ENCODE measurements at regions not wholly inside any gene's neighbourhood (a gene's known extent, or its start where the extent isn't known, plus 50 kb on each side); places are given as distances from the start of the nearest gene placed in this dataset.
"Not testable (repeated sequence)": the region's sequence is repeated elsewhere in the genome, so short reads cannot be mapped to it uniquely, and the experiment has no call there.

DNA sequence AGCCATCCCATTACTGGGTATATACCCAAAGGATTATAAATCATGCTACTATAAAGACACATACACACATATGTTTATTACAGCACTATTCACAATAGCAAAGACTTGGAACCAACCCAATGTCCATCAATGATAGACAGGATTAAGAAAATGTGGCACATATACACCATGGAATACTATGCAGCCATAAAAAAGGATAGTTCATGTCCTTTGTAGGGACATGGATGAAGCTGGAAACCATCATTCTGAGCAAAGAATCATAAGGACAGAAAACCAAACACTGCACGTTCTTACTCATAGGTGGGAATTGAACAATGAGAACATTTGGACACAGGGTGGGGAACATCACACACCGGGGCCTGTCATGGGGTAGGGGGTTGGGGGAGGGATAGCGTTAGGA, 60.3 kb upstream of the NMU start:
- ATAC-seq; POLR2A ChIA-PET; H3K27me3 Mint-ChIP-seq (ENCODE audit: low read depth); H3K4me3 Mint-ChIP-seq; DNase-seq (ENCODE audit: low spot score); CTCF ChIA-PET; H3K4me1 Mint-ChIP-seq; H3K27ac Mint-ChIP-seq; H3K36me3 Mint-ChIP-seq: not testable (repeated sequence)
- H3K9me3 Mint-ChIP-seq = peaks cover 16% of the 10 kb centered on the region

DNA sequence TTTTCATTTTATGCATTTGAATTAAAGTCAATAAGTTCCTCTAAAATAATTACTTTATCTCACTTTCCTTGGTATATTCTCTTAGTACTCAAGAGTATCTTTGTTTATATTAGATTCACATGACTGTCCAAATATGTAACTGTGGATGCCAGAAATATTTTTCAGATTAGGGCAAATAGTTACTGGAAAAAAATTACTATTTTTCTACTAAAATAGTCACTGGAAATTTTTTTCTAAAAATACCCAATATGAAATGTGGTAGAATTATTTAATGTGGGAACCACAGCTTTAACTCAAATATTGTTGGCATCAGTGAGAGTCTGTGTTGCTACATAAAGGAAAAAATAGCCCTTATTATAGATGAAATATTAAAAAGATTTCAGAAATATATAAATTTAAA, 70.4 kb upstream of the NMU start:
- TF ChIP-seq NFYB (CRISPR knock-in tag; conservative IDR thresholded peaks at IDR 0.05; ENCODE audit: low read depth) = no peak
- TF ChIP-seq, protein P1, sequence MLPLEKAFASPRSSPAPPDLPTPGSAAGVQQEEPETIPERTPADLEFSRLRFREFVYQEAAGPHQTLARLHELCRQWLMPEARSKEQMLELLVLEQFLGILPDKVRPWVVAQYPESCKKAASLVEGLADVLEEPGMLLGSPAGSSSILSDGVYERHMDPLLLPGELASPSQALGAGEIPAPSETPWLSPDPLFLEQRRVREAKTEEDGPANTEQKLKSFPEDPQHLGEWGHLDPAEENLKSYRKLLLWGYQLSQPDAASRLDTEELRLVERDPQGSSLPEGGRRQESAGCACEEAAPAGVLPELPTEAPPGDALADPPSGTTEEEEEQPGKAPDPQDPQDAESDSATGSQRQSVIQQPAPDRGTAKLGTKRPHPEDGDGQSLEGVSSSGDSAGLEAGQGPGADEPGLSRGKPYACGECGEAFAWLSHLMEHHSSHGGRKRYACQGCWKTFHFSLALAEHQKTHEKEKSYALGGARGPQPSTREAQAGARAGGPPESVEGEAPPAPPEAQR (CRISPR knock-in tag; IDR thresholded peaks at IDR 0.05) = no peak
- TF ChIP-seq, protein P2, sequence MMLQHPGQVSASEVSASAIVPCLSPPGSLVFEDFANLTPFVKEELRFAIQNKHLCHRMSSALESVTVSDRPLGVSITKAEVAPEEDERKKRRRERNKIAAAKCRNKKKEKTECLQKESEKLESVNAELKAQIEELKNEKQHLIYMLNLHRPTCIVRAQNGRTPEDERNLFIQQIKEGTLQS (CRISPR knock-in tag; conservative IDR thresholded peaks at IDR 0.05) = no peak
- TF ChIP-seq, protein P3, sequence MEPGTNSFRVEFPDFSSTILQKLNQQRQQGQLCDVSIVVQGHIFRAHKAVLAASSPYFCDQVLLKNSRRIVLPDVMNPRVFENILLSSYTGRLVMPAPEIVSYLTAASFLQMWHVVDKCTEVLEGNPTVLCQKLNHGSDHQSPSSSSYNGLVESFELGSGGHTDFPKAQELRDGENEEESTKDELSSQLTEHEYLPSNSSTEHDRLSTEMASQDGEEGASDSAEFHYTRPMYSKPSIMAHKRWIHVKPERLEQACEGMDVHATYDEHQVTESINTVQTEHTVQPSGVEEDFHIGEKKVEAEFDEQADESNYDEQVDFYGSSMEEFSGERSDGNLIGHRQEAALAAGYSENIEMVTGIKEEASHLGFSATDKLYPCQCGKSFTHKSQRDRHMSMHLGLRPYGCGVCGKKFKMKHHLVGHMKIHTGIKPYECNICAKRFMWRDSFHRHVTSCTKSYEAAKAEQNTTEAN (CRISPR knock-in tag; IDR thresholded peaks at IDR 0.05) = no peak
- no peak for TF ChIP-seq FOXJ3 (CRISPR knock-in tag; IDR thresholded peaks at IDR 0.05; ENCODE audit: borderline replicate concordance)
- TF ChIP-seq, protein P4, sequence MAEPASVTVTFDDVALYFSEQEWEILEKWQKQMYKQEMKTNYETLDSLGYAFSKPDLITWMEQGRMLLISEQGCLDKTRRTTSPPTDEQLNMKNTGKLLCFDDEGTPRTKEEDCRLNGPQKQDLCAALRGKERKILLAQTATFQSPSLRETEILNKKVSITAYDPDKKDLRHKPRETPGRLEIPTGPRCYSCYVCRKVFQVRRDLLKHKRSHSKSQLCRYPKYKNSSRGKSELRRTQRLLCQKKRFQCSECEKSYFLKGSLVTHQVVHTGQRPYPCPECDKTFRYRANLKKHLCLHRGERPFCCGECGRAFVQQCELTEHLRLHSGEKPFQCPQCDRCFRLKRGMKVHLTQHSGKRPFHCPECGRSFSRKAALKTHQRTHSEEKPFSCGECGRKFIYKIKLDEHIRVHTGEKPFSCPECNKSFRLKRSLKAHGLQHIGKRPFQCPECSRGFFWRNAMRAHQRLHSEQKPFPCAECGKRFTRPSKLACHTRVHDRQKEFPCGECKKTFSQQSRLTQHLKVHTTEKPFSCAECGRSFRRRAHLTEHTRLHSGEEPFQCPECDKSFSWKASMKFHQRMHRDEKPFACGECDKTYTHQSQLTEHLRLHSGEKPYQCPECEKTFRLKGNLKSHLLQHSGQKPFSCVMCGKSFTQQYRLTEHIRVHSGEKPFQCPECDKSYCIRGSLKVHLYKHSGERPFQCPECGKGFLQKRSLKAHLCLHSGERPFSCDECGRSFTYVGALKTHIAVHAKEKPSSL (CRISPR knock-in tag; conservative IDR thresholded peaks at IDR 0.05) = no peak
- no peak for TF ChIP-seq MXD4 (CRISPR knock-in tag; IDR thresholded peaks at IDR 0.05; ENCODE audit: borderline replicate concordance)
- DNase-seq (ENCODE audit: low spot score) (no peak), ATAC-seq (no peak)
- no peaks in the 10 kb centered on the region; the same call in 1 of the 2 replicates for H3K4me1 Mint-ChIP-seq
- H3K9me3 Mint-ChIP-seq = peaks cover 22% of the 10 kb centered on the region
- CTCF ChIA-PET = no interaction called here
- POLR2A ChIA-PET = no interaction called here
- peaks cover 18% of the 10 kb centered on the region for H3K36me3 Mint-ChIP-seq
- H3K27me3 Mint-ChIP-seq (ENCODE audit: low read depth) = no peaks in the 10 kb centered on the region
- H3K4me3 Mint-ChIP-seq = no peak overlapping the region
- no peak overlapping the region for H3K27ac Mint-ChIP-seq

DNA sequence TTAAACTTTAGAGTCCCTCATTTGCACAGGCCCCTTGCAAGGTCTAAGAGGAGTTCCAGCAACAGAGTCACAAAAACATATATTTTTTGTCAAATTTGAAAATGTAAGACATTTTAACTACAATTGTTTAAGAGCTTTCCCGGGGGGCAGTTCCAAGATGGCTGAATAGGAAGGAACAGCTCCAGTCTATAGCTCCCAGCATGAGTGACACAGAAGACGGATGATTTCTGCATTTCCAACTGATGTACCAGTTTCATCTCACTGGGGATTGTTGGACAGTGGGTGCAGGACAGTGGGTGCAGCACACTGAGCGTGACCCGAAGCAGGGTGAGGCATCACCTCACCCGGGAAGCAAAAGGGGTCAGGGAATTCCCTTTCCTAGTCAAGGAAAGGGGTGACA, 71.4 kb upstream of the NMU start:
- peaks cover 18% of the 10 kb centered on the region for H3K36me3 Mint-ChIP-seq
- POLR2A ChIA-PET = no interaction called here
- ATAC-seq = no peak
- H3K4me3 Mint-ChIP-seq = no peak overlapping the region
- CTCF ChIA-PET = no interaction called here
- no peak for DNase-seq (ENCODE audit: low spot score)
- peaks cover 2% of the 10 kb centered on the region; the same call in 1 of the 2 replicates for H3K27me3 Mint-ChIP-seq (ENCODE audit: low read depth)
- no peaks in the 10 kb centered on the region; the same call in 1 of the 2 replicates for H3K4me1 Mint-ChIP-seq
- no peak overlapping the region for H3K27ac Mint-ChIP-seq
- H3K9me3 Mint-ChIP-seq = peaks cover 22% of the 10 kb centered on the region
- TF ChIP-seq, protein P5, sequence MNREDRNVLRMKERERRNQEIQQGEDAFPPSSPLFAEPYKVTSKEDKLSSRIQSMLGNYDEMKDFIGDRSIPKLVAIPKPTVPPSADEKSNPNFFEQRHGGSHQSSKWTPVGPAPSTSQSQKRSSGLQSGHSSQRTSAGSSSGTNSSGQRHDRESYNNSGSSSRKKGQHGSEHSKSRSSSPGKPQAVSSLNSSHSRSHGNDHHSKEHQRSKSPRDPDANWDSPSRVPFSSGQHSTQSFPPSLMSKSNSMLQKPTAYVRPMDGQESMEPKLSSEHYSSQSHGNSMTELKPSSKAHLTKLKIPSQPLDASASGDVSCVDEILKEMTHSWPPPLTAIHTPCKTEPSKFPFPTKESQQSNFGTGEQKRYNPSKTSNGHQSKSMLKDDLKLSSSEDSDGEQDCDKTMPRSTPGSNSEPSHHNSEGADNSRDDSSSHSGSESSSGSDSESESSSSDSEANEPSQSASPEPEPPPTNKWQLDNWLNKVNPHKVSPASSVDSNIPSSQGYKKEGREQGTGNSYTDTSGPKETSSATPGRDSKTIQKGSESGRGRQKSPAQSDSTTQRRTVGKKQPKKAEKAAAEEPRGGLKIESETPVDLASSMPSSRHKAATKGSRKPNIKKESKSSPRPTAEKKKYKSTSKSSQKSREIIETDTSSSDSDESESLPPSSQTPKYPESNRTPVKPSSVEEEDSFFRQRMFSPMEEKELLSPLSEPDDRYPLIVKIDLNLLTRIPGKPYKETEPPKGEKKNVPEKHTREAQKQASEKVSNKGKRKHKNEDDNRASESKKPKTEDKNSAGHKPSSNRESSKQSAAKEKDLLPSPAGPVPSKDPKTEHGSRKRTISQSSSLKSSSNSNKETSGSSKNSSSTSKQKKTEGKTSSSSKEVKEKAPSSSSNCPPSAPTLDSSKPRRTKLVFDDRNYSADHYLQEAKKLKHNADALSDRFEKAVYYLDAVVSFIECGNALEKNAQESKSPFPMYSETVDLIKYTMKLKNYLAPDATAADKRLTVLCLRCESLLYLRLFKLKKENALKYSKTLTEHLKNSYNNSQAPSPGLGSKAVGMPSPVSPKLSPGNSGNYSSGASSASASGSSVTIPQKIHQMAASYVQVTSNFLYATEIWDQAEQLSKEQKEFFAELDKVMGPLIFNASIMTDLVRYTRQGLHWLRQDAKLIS (CRISPR knock-in tag; IDR thresholded peaks at IDR 0.05; ENCODE audit: borderline replicate concordance) = no peak
- no peak for TF ChIP-seq PRRX2 (CRISPR knock-in tag; IDR thresholded peaks at IDR 0.05)
- TF ChIP-seq SP1 (CRISPR knock-in tag; conservative IDR thresholded peaks at IDR 0.05) = no peak
- TF ChIP-seq, protein P6, sequence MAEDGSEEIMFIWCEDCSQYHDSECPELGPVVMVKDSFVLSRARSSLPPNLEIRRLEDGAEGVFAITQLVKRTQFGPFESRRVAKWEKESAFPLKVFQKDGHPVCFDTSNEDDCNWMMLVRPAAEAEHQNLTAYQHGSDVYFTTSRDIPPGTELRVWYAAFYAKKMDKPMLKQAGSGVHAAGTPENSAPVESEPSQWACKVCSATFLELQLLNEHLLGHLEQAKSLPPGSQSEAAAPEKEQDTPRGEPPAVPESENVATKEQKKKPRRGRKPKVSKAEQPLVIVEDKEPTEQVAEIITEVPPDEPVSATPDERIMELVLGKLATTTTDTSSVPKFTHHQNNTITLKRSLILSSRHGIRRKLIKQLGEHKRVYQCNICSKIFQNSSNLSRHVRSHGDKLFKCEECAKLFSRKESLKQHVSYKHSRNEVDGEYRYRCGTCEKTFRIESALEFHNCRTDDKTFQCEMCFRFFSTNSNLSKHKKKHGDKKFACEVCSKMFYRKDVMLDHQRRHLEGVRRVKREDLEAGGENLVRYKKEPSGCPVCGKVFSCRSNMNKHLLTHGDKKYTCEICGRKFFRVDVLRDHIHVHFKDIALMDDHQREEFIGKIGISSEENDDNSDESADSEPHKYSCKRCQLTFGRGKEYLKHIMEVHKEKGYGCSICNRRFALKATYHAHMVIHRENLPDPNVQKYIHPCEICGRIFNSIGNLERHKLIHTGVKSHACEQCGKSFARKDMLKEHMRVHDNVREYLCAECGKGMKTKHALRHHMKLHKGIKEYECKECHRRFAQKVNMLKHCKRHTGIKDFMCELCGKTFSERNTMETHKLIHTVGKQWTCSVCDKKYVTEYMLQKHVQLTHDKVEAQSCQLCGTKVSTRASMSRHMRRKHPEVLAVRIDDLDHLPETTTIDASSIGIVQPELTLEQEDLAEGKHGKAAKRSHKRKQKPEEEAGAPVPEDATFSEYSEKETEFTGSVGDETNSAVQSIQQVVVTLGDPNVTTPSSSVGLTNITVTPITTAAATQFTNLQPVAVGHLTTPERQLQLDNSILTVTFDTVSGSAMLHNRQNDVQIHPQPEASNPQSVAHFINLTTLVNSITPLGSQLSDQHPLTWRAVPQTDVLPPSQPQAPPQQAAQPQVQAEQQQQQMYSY (CRISPR knock-in tag; IDR thresholded peaks at IDR 0.05) = no peak
- TF ChIP-seq, protein P7, sequence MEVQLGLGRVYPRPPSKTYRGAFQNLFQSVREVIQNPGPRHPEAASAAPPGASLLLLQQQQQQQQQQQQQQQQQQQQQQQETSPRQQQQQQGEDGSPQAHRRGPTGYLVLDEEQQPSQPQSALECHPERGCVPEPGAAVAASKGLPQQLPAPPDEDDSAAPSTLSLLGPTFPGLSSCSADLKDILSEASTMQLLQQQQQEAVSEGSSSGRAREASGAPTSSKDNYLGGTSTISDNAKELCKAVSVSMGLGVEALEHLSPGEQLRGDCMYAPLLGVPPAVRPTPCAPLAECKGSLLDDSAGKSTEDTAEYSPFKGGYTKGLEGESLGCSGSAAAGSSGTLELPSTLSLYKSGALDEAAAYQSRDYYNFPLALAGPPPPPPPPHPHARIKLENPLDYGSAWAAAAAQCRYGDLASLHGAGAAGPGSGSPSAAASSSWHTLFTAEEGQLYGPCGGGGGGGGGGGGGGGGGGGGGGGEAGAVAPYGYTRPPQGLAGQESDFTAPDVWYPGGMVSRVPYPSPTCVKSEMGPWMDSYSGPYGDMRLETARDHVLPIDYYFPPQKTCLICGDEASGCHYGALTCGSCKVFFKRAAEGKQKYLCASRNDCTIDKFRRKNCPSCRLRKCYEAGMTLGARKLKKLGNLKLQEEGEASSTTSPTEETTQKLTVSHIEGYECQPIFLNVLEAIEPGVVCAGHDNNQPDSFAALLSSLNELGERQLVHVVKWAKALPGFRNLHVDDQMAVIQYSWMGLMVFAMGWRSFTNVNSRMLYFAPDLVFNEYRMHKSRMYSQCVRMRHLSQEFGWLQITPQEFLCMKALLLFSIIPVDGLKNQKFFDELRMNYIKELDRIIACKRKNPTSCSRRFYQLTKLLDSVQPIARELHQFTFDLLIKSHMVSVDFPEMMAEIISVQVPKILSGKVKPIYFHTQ (CRISPR knock-in tag; IDR thresholded peaks at IDR 0.05) = no peak
- no peak for TF ChIP-seq ZNF232 (CRISPR knock-in tag; IDR thresholded peaks at IDR 0.05)
- no peak for TF ChIP-seq CREB1 (CRISPR knock-in tag; IDR thresholded peaks at IDR 0.05)
- TF ChIP-seq, protein P8, sequence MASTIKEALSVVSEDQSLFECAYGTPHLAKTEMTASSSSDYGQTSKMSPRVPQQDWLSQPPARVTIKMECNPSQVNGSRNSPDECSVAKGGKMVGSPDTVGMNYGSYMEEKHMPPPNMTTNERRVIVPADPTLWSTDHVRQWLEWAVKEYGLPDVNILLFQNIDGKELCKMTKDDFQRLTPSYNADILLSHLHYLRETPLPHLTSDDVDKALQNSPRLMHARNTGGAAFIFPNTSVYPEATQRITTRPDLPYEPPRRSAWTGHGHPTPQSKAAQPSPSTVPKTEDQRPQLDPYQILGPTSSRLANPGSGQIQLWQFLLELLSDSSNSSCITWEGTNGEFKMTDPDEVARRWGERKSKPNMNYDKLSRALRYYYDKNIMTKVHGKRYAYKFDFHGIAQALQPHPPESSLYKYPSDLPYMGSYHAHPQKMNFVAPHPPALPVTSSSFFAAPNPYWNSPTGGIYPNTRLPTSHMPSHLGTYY (CRISPR knock-in tag; IDR thresholded peaks at IDR 0.05) = no peak

Measured in WTC11 (cell line).